Prostate gland (tissue), 2 donors: ENCODE measurements at regions not wholly inside any gene's neighbourhood (a gene's known extent, or its start where the extent isn't known, plus 50 kb on each side); places are given as distances from the start of the nearest gene placed in this dataset.

Experiments used
- DNase-seq: peaks from one replicate; pipeline ENCODE4 v3.0.0-alpha.2; 2019; ENCODE audit warnings: low spot score
- H3K27ac ChIP-seq, 2 donors: fragments of 200-600 bp; sonication (generic); 2 replicates each; pipeline ENCODE4 v1.5.1; 2017 to 2019
- H3K27me3 ChIP-seq: fragments of 200-600 bp; sonication (generic); replicated peaks from 2 replicates; pipeline ENCODE4 v1.5.1; 2019; ENCODE audit not compliant: insufficient read depth
- H3K36me3 ChIP-seq, 2 donors: fragments of 200-600 bp; sonication (generic); 1 replicate in 1 of 2; 2 replicates in 1 of 2; pipeline versions ENCODE4 v1.5.1 to v1.8.1; 2017 to 2019
- H3K4me1 ChIP-seq: fragments of 200-600 bp; sonication (generic); replicated peaks from 2 replicates; pipeline ENCODE4 v1.5.1; 2019
- H3K4me3 ChIP-seq, 2 donors: fragments of 200-600 bp; sonication (generic); 2 replicates each; pipeline ENCODE4 v1.5.1; 2017 to 2019
- H3K9me3 ChIP-seq: fragments of 200-600 bp; sonication (generic); 2 replicates; pipeline ENCODE4 v1.5.1; 2017
- CTCF ChIP-seq, 4 experiments: fragments of 200-600 bp in 2 of 4; fragments of 450-650 bp in 2 of 4; sonication (generic) in 2 of 4; IDR thresholded peaks; 1 replicate in 3 of 4; 2 replicates in 1 of 4; pipeline ENCODE4 v1.5.1; 2016 to 2019; ENCODE audit warnings: antibody characterized with exemption in 4 of 4, mild to moderate bottlenecking in 2 of 4, moderate library complexity in 2 of 4
- POLR2A ChIP-seq: fragments of 450-650 bp; IDR thresholded peaks from one replicate; pipeline ENCODE4 v1.6.1; 2016; ENCODE audit warnings: antibody characterized with exemption, mild to moderate bottlenecking
- POLR2AphosphoS5 ChIP-seq: sonication (generic); formaldehyde crosslinking; IDR thresholded peaks from one replicate; pipeline ENCODE4 v1.6.1; 2017; ENCODE audit warnings: antibody characterized with exemption
- WGBS: methylation state at CpG from one replicate; pipeline ENCODE4 v1.1.5; 2018; 5-methylcytosine and 5-hydroxymethylcytosine counted together
- intact Hi-C: fragments of 100-400 bp; cut with DNase I; formaldehyde crosslinking; loops from one replicate; pipeline ENCODE4 v1.14.2; 2022

- TF ChIP-seq CTCF (IDR thresholded peaks at IDR 0.05) (no peak), POLR2A (no peak), POLR2AphosphoS5 (no peak)
- no peak for DNase-seq
- WGBS = 18% methylated on average over 5 of the region's 5 CpGs
- no peak overlapping the region for H3K27ac ChIP-seq
- H3K9me3 ChIP-seq = no peaks in the 10 kb centered on the region
- intact Hi-C loops = no loop called here
- H3K36me3 ChIP-seq = no peaks in the 10 kb centered on the region
- H3K27me3 ChIP-seq = no peaks in the 10 kb centered on the region
- no peaks in the 10 kb centered on the region for H3K4me1 ChIP-seq
- no peak overlapping the region for H3K4me3 ChIP-seq
Measured at GRCh38 chr9:82332018-82332773, 343.6 kb downstream of the SPATA31D1 start.

GRCh38 chr9:82332774-82333152, 344.2 kb downstream of the SPATA31D1 start:
- no peaks in the 10 kb centered on the region for H3K4me1 ChIP-seq
- H3K36me3 ChIP-seq = no peaks in the 10 kb centered on the region
- H3K4me3 ChIP-seq = no peak overlapping the region
- no peaks in the 10 kb centered on the region for H3K27me3 ChIP-seq
- no peak overlapping the region for H3K27ac ChIP-seq
- TF ChIP-seq POLR2A (no peak), POLR2AphosphoS5 (no peak), CTCF (IDR thresholded peaks at IDR 0.05) (no peak)
- no peak for DNase-seq
- intact Hi-C loops = no loop called here
- no peaks in the 10 kb centered on the region for H3K9me3 ChIP-seq
- 77% methylated on average over 6 of the region's 6 CpGs for WGBS

DNA sequence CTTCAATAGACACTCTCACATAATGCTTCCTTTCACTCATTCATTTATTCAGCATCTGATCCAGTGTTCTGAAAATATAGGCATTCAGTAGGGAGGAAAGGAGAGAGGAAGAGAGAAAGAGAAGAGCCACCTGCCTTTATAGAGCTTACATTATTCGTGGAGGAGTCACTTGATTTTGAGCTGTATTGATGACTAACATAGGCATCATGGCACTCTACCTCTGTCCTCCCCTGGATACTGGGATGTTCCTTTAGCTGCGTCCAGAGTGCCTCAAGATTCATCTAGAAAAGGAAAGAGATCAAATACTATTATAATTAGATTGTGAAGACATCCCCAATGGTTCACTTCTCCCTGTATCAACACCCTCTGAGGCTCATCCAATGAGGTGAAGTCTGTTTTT, 345.1 kb downstream of the SPATA31D1 start:
- DNase-seq = no peak
- 93% methylated on average over 2 of the region's 2 CpGs for WGBS
- intact Hi-C loops = no loop called here
- H3K4me3 ChIP-seq = no peak overlapping the region
- H3K27ac ChIP-seq = no peak overlapping the region
- TF ChIP-seq CTCF (IDR thresholded peaks at IDR 0.05) (no peak), POLR2AphosphoS5 (no peak), POLR2A (no peak)
- H3K27me3 ChIP-seq = no peaks in the 10 kb centered on the region
- no peaks in the 10 kb centered on the region for H3K4me1 ChIP-seq
- H3K36me3 ChIP-seq = no peaks in the 10 kb centered on the region
- H3K9me3 ChIP-seq = no peaks in the 10 kb centered on the region

GRCh38 chr9:82334286-82334685, 345.7 kb downstream of the SPATA31D1 start:
- TF ChIP-seq POLR2AphosphoS5 (no peak), POLR2A (no peak), CTCF (IDR thresholded peaks at IDR 0.05) (no peak)
- Histone ChIP-seq H3K27me3 (no peaks in the 10 kb centered on the region), H3K4me3 (no peak overlapping the region), H3K36me3 (no peaks in the 10 kb centered on the region), H3K4me1 (no peaks in the 10 kb centered on the region), H3K9me3 (no peaks in the 10 kb centered on the region), H3K27ac (no peak overlapping the region)
- no peak for DNase-seq
- intact Hi-C loops = no loop called here

GRCh38 chr9:82337351-82337750, 348.8 kb downstream of the SPATA31D1 start:
- H3K27ac ChIP-seq = no peak overlapping the region
- H3K36me3 ChIP-seq = no peaks in the 10 kb centered on the region
- DNase-seq = no peak
- H3K27me3 ChIP-seq = no peaks in the 10 kb centered on the region
- intact Hi-C loops = no loop called here
- H3K9me3 ChIP-seq = no peaks in the 10 kb centered on the region
- no peaks in the 10 kb centered on the region for H3K4me1 ChIP-seq
- H3K4me3 ChIP-seq = no peak overlapping the region
- no peak for TF ChIP-seq CTCF (IDR thresholded peaks at IDR 0.05)
- TF ChIP-seq POLR2A = no peak
- no peak for TF ChIP-seq POLR2AphosphoS5
